Trophoblast cell (in vitro differentiated cells and primary cell): ENCODE measurements at regions not wholly inside any gene's neighbourhood (a gene's known extent, or its start where the extent isn't known, plus 50 kb on each side); places are given as distances from the start of the nearest gene placed in this dataset.
A peak's percentile ranks its signal among the peaks of the same experiment; 100 is the strongest.

Experiments used
- DNase-seq, 2 donors: peaks; one replicate each; pipeline ENCODE4 v3.0.0-alpha.2; 2016
- H2AFZ ChIP-seq: 2 replicates; pipeline ENCODE4 v1.6.1; 2013; ENCODE audit warnings: low read length, moderate library complexity, mild to moderate bottlenecking; ENCODE audit not compliant: insufficient read depth, poor library complexity
- H2AK5ac ChIP-seq: 2 replicates; pipeline ENCODE4 v1.6.1; 2013; ENCODE audit warnings: mild to moderate bottlenecking, low read length
- H2BK120ac ChIP-seq: 2 replicates; pipeline ENCODE4 v1.6.1; 2013; ENCODE audit warnings: low read length, mild to moderate bottlenecking, moderate library complexity; ENCODE audit not compliant: insufficient read depth, poor library complexity
- H2BK12ac ChIP-seq: 2 replicates; pipeline ENCODE4 v1.6.1; 2013; ENCODE audit warnings: mild to moderate bottlenecking, low read length, moderate library complexity
- H2BK5ac ChIP-seq: 2 replicates; pipeline ENCODE4 v1.6.1; 2013; ENCODE audit warnings: low read length, low read depth, moderate library complexity, mild to moderate bottlenecking; ENCODE audit not compliant: poor library complexity
- H3K14ac ChIP-seq: 2 replicates; pipeline ENCODE4 v1.6.1; 2013; ENCODE audit warnings: mild to moderate bottlenecking, low read length
- H3K18ac ChIP-seq: 2 replicates; pipeline ENCODE4 v1.6.1; 2013; ENCODE audit warnings: mild to moderate bottlenecking, low read length
- H3K23ac ChIP-seq: 2 replicates; pipeline ENCODE4 v1.6.1; 2013; ENCODE audit warnings: low read length
- H3K27ac ChIP-seq: 2 replicates; pipeline ENCODE4 v1.5.1; 2013; ENCODE audit warnings: low read depth, mild to moderate bottlenecking, inconsistent platforms, low read length, moderate library complexity
- H3K27me3 ChIP-seq: 2 replicates; pipeline ENCODE4 v1.6.1; 2013; ENCODE audit warnings: inconsistent platforms, mild to moderate bottlenecking, low read length, moderate library complexity; ENCODE audit not compliant: insufficient read depth
- H3K36me3 ChIP-seq, 2 experiments: 1 replicate in 1 of 2; 2 replicates in 1 of 2; pipeline ENCODE4 v1.6.1; 2013; ENCODE audit warnings: low read length in 2 of 2, mild to moderate bottlenecking in 2 of 2, moderate library complexity in 1 of 2; ENCODE audit not compliant: insufficient read depth in 2 of 2, control insufficient read depth in 1 of 2
- H3K4ac ChIP-seq: 2 replicates; pipeline ENCODE4 v1.6.1; 2013; ENCODE audit warnings: low read depth, mild to moderate bottlenecking, low read length, moderate library complexity
- H3K4me1 ChIP-seq, 2 experiments: 1 replicate in 1 of 2; 2 replicates in 1 of 2; pipeline ENCODE4 v1.6.1; 2013; ENCODE audit warnings: low read length in 2 of 2, mild to moderate bottlenecking in 2 of 2, moderate library complexity in 1 of 2; ENCODE audit not compliant: insufficient read depth in 2 of 2, control insufficient read depth in 1 of 2
- H3K4me2 ChIP-seq: 2 replicates; pipeline ENCODE4 v1.6.1; 2013; ENCODE audit warnings: inconsistent platforms, mild to moderate bottlenecking, low read length, moderate library complexity
- H3K4me3 ChIP-seq: 2 replicates; pipeline ENCODE4 v1.5.1; 2013; ENCODE audit warnings: mild to moderate bottlenecking, low read depth, low read length, inconsistent platforms
- H3K79me1 ChIP-seq: one replicate; pipeline ENCODE4 v1.6.1; 2013; ENCODE audit warnings: low read length
- H3K79me2 ChIP-seq: 2 replicates; pipeline ENCODE4 v1.6.1; 2013; ENCODE audit warnings: low read length, mild to moderate bottlenecking; ENCODE audit not compliant: control insufficient read depth, insufficient read depth, poor library complexity
- H3K9ac ChIP-seq: 2 replicates; pipeline ENCODE4 v1.6.1; 2013; ENCODE audit warnings: mild to moderate bottlenecking, low read length
- H3K9me3 ChIP-seq: 2 replicates; pipeline ENCODE4 v1.6.1; 2013; ENCODE audit warnings: low read depth, mild to moderate bottlenecking, control low read depth, inconsistent platforms, low read length; ENCODE audit not compliant: insufficient read depth
- H4K12ac ChIP-seq: 2 replicates; pipeline ENCODE4 v1.6.1; 2013; ENCODE audit warnings: low read depth, mild to moderate bottlenecking, low read length, moderate library complexity
- H4K8ac ChIP-seq: 2 replicates; pipeline ENCODE4 v1.6.1; 2013; ENCODE audit warnings: low read depth, mild to moderate bottlenecking, low read length, moderate library complexity
- H4K91ac ChIP-seq: one replicate; pipeline ENCODE4 v1.6.1; 2013; ENCODE audit warnings: low read depth, mild to moderate bottlenecking, low read length, moderate library complexity
- WGBS: extraction: QIAGEN DNeasy Blood & Tissue Kit; methylation state at CpG from one replicate; pipeline ENCODE4 v1.1.7; 2013; ENCODE audit warnings: missing lambda C conversion rate; ENCODE audit not compliant: insufficient read length, insufficient coverage; ENCODE audit errors: extremely low coverage; 5-methylcytosine and 5-hydroxymethylcytosine counted together

GRCh38 chr6:105728995-105729394, 326.1 kb upstream of the PREP start:
- no peak overlapping the region for H4K8ac ChIP-seq
- no peak overlapping the region for H4K91ac ChIP-seq
- no peak overlapping the region for H2BK120ac ChIP-seq
- H3K4me1 ChIP-seq, result no peaks in the 10 kb centered on the region
- no peak overlapping the region for H2BK12ac ChIP-seq
- no peak overlapping the region for H3K9ac ChIP-seq
- H3K9me3 ChIP-seq, result no peaks in the 10 kb centered on the region
- no peak overlapping the region for H4K12ac ChIP-seq
- H2AFZ ChIP-seq, result no peak overlapping the region
- no peak overlapping the region for H2AK5ac ChIP-seq
- H3K27me3 ChIP-seq, result no peaks in the 10 kb centered on the region
- no peak overlapping the region for H3K4me2 ChIP-seq
- no peak for DNase-seq
- H3K79me1 ChIP-seq, result no peaks in the 10 kb centered on the region
- no CpG with 5 or more reads among the region's 1 CpG for WGBS
- H3K27ac ChIP-seq, result no peak overlapping the region
- no peaks in the 10 kb centered on the region for H3K79me2 ChIP-seq
- no peak overlapping the region for H3K4me3 ChIP-seq
- H2BK5ac ChIP-seq, result no peak overlapping the region
- no peak overlapping the region for H3K14ac ChIP-seq
- no peaks in the 10 kb centered on the region for H3K36me3 ChIP-seq
- H3K4ac ChIP-seq, result no peak overlapping the region
- H3K18ac ChIP-seq, result no peak overlapping the region
- H3K23ac ChIP-seq, result no peak overlapping the region

- no CpG with 5 or more reads among the region's 4 CpGs for WGBS
- H4K91ac ChIP-seq, result no peak overlapping the region
- H2AK5ac ChIP-seq, result no peak overlapping the region
- DNase-seq, result peak; percentile 64 to 90
- no peaks in the 10 kb centered on the region for H3K36me3 ChIP-seq
- no peak overlapping the region for H3K18ac ChIP-seq
- no peak overlapping the region for H2BK120ac ChIP-seq
- H3K14ac ChIP-seq, result no peak overlapping the region
- H2AFZ ChIP-seq, result no peak overlapping the region
- H2BK5ac ChIP-seq, result no peak overlapping the region
- no peaks in the 10 kb centered on the region for H3K79me1 ChIP-seq
- no peak overlapping the region for H3K4me3 ChIP-seq
- no peak overlapping the region for H3K4me2 ChIP-seq
- H3K27me3 ChIP-seq, result no peaks in the 10 kb centered on the region
- no peak overlapping the region for H3K23ac ChIP-seq
- no peak overlapping the region for H3K4ac ChIP-seq
- H3K79me2 ChIP-seq, result no peaks in the 10 kb centered on the region
- no peaks in the 10 kb centered on the region for H3K4me1 ChIP-seq
- no peak overlapping the region for H3K9ac ChIP-seq
- H4K8ac ChIP-seq, result no peak overlapping the region
- H2BK12ac ChIP-seq, result no peak overlapping the region
- H3K9me3 ChIP-seq, result no peaks in the 10 kb centered on the region
- no peak overlapping the region for H4K12ac ChIP-seq
- H3K27ac ChIP-seq, result no peak overlapping the region
Measured at GRCh38 chr6:105726902-105727655, 324.2 kb upstream of the PREP start.

GRCh38 chr6:105714846-105715245, 312.0 kb upstream of the PREP start:
- Histone ChIP-seq H3K79me1 (no peaks in the 10 kb centered on the region), H3K4me2 (no peak overlapping the region), H3K23ac (no peak overlapping the region)

GRCh38 chr6:105713474-105714118, 310.7 kb upstream of the PREP start:
- no peak overlapping the region for H3K27ac ChIP-seq
- H2BK120ac ChIP-seq, result no peak overlapping the region
- no peaks in the 10 kb centered on the region for H3K4me1 ChIP-seq
- H2AK5ac ChIP-seq, result no peak overlapping the region
- H3K4me2 ChIP-seq, result no peak overlapping the region
- no peak overlapping the region for H4K8ac ChIP-seq
- no peaks in the 10 kb centered on the region for H3K27me3 ChIP-seq
- H3K18ac ChIP-seq, result no peak overlapping the region
- H3K36me3 ChIP-seq, result no peaks in the 10 kb centered on the region
- H3K79me1 ChIP-seq, result no peaks in the 10 kb centered on the region
- no peak overlapping the region for H4K91ac ChIP-seq
- no peak overlapping the region for H2AFZ ChIP-seq
- H3K4me3 ChIP-seq, result no peak overlapping the region
- no peak overlapping the region for H2BK5ac ChIP-seq
- no peak overlapping the region for H3K9ac ChIP-seq
- H3K23ac ChIP-seq, result no peak overlapping the region
- no peak overlapping the region for H2BK12ac ChIP-seq
- no peaks in the 10 kb centered on the region for H3K79me2 ChIP-seq
- H3K14ac ChIP-seq, result no peak overlapping the region
- no peak overlapping the region for H4K12ac ChIP-seq
- no peak for DNase-seq
- no CpG with 5 or more reads among the region's 1 CpG for WGBS
- no peak overlapping the region for H3K4ac ChIP-seq
- no peaks in the 10 kb centered on the region for H3K9me3 ChIP-seq

More at GRCh38 chr6:105714846-105715245, 312.0 kb upstream of the PREP start:
- Histone ChIP-seq H3K79me2 (no peaks in the 10 kb centered on the region), H2AK5ac (no peak overlapping the region), H4K8ac (no peak overlapping the region), H3K36me3 (no peaks in the 10 kb centered on the region), H3K9me3 (no peaks in the 10 kb centered on the region), H2BK5ac (no peak overlapping the region), H3K4me3 (no peak overlapping the region), H3K4me1 (no peaks in the 10 kb centered on the region), H3K18ac (no peak overlapping the region), H3K27me3 (no peaks in the 10 kb centered on the region), H2AFZ (no peak overlapping the region), H2BK12ac (no peak overlapping the region), H3K9ac (no peak overlapping the region), H3K27ac (no peak overlapping the region), H4K91ac (no peak overlapping the region), H2BK120ac (no peak overlapping the region), H3K4ac (no peak overlapping the region), H3K14ac (no peak overlapping the region), H4K12ac (no peak overlapping the region)
- DNase-seq, result no peak
